ENCODE measurements at regions not wholly inside any gene's neighbourhood (a gene's known extent, or its start where the extent isn't known, plus 50 kb on each side); places are given as distances from the start of the nearest gene placed in this dataset.

DNA sequence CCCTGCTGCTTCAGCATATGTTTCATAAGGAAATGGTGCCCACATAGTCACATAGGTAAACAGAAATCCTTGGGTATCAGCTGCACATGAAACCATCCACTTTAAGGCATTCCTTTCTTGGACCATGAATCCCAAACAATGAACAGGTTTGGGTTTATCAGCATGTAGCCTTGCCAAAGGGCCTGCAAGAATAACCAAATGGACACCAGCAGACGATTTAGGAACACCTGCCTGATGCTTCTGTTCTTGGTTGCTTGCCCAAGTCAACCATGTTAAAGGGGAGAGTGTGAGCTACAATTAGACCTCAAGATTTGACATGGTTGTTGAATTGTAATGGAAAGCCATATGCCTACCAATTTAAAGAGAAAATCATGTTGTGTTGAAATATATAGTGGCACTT, 1342.7 kb upstream of the PIK3C3 start:
- no peaks in the 10 kb centered on the region for H3K36me3 Mint-ChIP-seq (ENCODE audit: insufficient read depth)
- H3K27ac Mint-ChIP-seq (ENCODE audit: low read depth), result no peak overlapping the region
- no peak overlapping the region for H3K4me3 Mint-ChIP-seq
- ATAC-seq (replicated peaks; ENCODE audit: extremely low read depth, poor library complexity, severe bottlenecking) (no peak), DNase-seq (ENCODE audit: low spot score in 2 of 2) (no peak)
- H3K4me1 Mint-ChIP-seq, result no peaks in the 10 kb centered on the region
- peaks cover 34% of the 10 kb centered on the region for H3K9me3 Mint-ChIP-seq
- H3K27me3 Mint-ChIP-seq, result no peaks in the 10 kb centered on the region

DNA sequence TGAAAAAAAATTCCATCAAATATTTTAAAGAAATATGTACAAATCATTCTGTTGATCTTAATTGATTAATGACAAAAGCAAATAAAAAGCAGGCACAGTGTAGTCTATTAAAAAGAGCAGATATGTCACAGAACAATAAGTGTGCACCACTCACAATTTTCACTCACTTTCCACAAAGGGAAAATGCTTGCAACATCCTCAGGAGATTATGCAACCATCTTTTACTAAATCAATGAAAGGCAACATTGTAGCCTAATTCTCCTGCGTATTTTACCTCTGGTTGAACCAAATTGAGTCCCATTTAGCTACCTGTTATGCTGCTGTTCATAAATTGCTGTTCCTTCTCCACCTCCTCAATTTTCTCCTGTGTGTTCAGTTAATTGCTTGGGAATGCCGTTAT, 1346.8 kb upstream of the PIK3C3 start:
- Mint-ChIP-seq H3K4me3 (no peak overlapping the region), H3K9me3 (peaks cover 15% of the 10 kb centered on the region), H3K36me3 (ENCODE audit: insufficient read depth) (no peaks in the 10 kb centered on the region), H3K4me1 (no peaks in the 10 kb centered on the region), H3K27ac (ENCODE audit: low read depth) (no peak overlapping the region), H3K27me3 (no peaks in the 10 kb centered on the region)
- DNase-seq (ENCODE audit: low spot score in 2 of 2), result no peak
- no peak for ATAC-seq (replicated peaks; ENCODE audit: extremely low read depth, poor library complexity, severe bottlenecking)

DNA sequence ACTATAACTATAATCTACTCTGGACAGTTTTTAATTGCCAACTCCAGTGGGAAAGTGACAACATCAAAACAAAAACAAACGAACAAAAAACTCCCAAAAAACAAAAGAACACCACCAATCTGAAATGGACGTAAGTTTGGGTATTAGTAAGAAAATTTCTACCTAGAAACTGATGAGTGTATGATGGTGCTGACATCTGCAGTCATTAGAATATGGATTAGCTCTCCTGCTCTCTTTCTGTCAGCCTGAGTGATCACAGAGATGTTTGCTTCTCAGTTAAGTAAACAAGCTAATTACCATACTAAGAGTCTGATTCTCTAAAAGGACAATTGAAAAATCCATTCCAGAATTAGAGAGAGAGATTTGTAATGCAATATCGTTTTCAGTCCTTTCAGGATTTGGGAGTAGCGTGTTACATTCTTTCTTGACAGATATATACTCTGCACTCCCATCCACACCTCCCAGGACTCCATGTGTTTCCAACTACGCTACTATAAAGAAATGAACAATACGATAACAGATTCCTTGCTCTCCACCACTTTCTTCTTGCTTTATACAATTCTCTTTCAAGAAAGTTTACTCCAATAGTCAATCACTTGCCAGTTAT, 1347.4 kb upstream of the PIK3C3 start:
- no peaks in the 10 kb centered on the region for H3K27me3 Mint-ChIP-seq
- H3K4me3 Mint-ChIP-seq, result no peak overlapping the region
- ATAC-seq (replicated peaks; ENCODE audit: extremely low read depth, poor library complexity, severe bottlenecking) (no peak), DNase-seq (ENCODE audit: low spot score in 2 of 2) (no peak)
- H3K9me3 Mint-ChIP-seq, result peaks cover 15% of the 10 kb centered on the region
- no peaks in the 10 kb centered on the region for H3K36me3 Mint-ChIP-seq (ENCODE audit: insufficient read depth)
- no peak overlapping the region for H3K27ac Mint-ChIP-seq (ENCODE audit: low read depth)
- H3K4me1 Mint-ChIP-seq, result no peaks in the 10 kb centered on the region

DNA sequence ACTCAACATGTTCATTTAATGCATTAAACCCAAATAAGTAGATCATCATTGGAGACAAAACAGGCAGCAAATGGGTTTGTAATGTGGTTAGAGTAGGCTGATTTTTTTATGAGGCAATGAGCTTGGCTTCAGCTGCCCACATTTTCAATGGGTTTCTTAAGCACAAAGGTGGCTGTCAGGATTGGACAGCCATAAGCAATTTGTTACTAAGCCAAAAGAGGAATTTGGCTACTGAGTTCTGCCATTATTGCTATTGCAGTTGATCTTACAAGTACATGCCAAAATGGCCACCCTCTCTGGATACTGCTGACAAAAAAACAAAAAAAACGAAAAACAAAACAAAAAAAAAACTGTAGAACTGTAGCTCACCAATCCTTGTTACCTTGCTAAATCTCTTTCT, 1348.0 kb upstream of the PIK3C3 start:
- Mint-ChIP-seq H3K9me3 (peaks cover 15% of the 10 kb centered on the region), H3K27me3 (no peaks in the 10 kb centered on the region), H3K36me3 (ENCODE audit: insufficient read depth) (no peaks in the 10 kb centered on the region), H3K4me3 (no peak overlapping the region), H3K4me1 (no peaks in the 10 kb centered on the region), H3K27ac (ENCODE audit: low read depth) (no peak overlapping the region)
- DNase-seq (ENCODE audit: low spot score in 2 of 2) (no peak), ATAC-seq (replicated peaks; ENCODE audit: extremely low read depth, poor library complexity, severe bottlenecking) (no peak)

- H3K4me3 Mint-ChIP-seq, result no peak overlapping the region
These were observed 1371.4 kb upstream of the PIK3C3 start for GRCh38 chr18:40583671-40584070.

DNA sequence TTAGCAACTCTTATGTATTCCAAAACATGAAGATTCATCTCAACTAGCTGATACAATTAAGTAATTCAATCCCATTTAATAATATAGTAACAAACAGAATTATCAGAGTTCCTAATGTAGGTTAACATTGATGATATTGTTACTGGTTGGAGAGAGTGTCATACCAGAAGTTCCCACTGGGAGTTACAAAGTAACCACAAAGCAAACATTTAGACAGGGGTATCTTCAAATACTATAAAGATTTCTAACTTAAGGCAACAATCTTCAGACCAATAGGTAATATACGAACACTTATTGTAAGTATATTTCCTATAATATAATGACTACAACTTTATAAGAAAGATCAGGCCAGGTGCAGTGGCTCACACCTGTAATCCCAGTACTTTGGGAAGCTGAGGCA, 1372.9 kb upstream of the PIK3C3 start:
- ATAC-seq (replicated peaks; ENCODE audit: extremely low read depth, poor library complexity, severe bottlenecking) (no peak), DNase-seq (ENCODE audit: low spot score in 2 of 2) (no peak)
- Mint-ChIP-seq H3K27ac (ENCODE audit: low read depth) (no peak overlapping the region), H3K9me3 (peaks cover 11% of the 10 kb centered on the region), H3K4me1 (no peaks in the 10 kb centered on the region), H3K27me3 (no peaks in the 10 kb centered on the region), H3K4me3 (no peak overlapping the region), H3K36me3 (ENCODE audit: insufficient read depth) (no peaks in the 10 kb centered on the region)

More at GRCh38 chr18:40583671-40584070, 1371.4 kb upstream of the PIK3C3 start:
- H3K36me3 Mint-ChIP-seq (ENCODE audit: insufficient read depth), result no peaks in the 10 kb centered on the region
- no peak for DNase-seq (ENCODE audit: low spot score in 2 of 2)
- H3K4me1 Mint-ChIP-seq, result no peaks in the 10 kb centered on the region
- ATAC-seq (replicated peaks; ENCODE audit: extremely low read depth, poor library complexity, severe bottlenecking), result no peak
- no peak overlapping the region for H3K27ac Mint-ChIP-seq (ENCODE audit: low read depth)
- no peaks in the 10 kb centered on the region for H3K27me3 Mint-ChIP-seq
- H3K9me3 Mint-ChIP-seq, result peaks cover 11% of the 10 kb centered on the region

- peaks cover 20% of the 10 kb centered on the region for H3K9me3 Mint-ChIP-seq
- H3K27me3 Mint-ChIP-seq, result no peaks in the 10 kb centered on the region
- H3K4me3 Mint-ChIP-seq, result no peak overlapping the region
- no peaks in the 10 kb centered on the region for H3K4me1 Mint-ChIP-seq
- ATAC-seq (replicated peaks; ENCODE audit: extremely low read depth, poor library complexity, severe bottlenecking) (no peak), DNase-seq (ENCODE audit: low spot score in 2 of 2) (no peak)
- no peaks in the 10 kb centered on the region for H3K36me3 Mint-ChIP-seq (ENCODE audit: insufficient read depth)
- no peak overlapping the region for H3K27ac Mint-ChIP-seq (ENCODE audit: low read depth)
These were observed 1377.1 kb upstream of the PIK3C3 start for GRCh38 chr18:40577981-40578365.

DNA sequence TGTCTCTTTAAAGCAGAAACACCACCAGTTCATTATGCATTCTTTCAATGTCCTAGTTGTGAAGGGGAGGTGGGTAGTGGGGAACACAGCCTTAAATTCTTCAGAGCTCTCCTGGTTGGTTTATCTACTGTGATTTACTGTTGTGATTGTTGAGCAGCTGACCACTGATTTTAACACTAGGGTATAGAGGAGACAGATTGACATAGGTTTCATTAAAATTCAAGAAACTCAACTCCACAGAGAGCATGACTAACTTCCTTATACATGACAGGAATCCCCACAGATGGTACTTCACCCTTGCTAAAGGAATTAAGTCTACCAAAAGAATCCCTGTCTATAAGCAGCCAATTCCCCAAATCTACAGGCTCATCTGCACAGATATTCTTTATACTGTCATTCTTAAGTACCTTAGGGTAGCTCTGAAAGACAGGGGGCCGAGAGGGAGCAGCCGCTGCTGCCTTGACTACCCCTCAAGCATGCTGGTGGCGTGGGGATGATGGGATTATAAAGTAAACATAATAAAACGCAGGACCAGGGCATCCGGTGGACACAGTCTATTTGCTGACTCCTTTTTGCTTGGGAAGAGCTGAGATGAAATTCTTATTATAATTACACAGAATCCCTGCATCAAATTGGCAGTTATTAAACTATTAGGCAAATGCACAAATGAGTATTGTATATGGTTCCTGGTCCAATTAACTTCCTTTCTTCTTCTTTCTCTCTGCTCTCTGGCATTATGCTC, 1377.6 kb upstream of the PIK3C3 start:
- DNase-seq (ENCODE audit: low spot score in 2 of 2) (no peak), ATAC-seq (replicated peaks; ENCODE audit: extremely low read depth, poor library complexity, severe bottlenecking) (no peak)
- no peak overlapping the region for H3K4me3 Mint-ChIP-seq
- H3K36me3 Mint-ChIP-seq (ENCODE audit: insufficient read depth), result no peaks in the 10 kb centered on the region
- peaks cover 20% of the 10 kb centered on the region for H3K9me3 Mint-ChIP-seq
- no peak overlapping the region for H3K27ac Mint-ChIP-seq (ENCODE audit: low read depth)
- no peaks in the 10 kb centered on the region for H3K4me1 Mint-ChIP-seq
- H3K27me3 Mint-ChIP-seq, result no peaks in the 10 kb centered on the region

- Mint-ChIP-seq H3K27me3 (no peaks in the 10 kb centered on the region), H3K36me3 (ENCODE audit: insufficient read depth) (no peaks in the 10 kb centered on the region), H3K4me1 (no peaks in the 10 kb centered on the region), H3K4me3 (no peak overlapping the region), H3K27ac (ENCODE audit: low read depth) (no peak overlapping the region), H3K9me3 (peaks cover 20% of the 10 kb centered on the region)
- ATAC-seq (replicated peaks; ENCODE audit: extremely low read depth, poor library complexity, severe bottlenecking) (no peak), DNase-seq (ENCODE audit: low spot score in 2 of 2) (no peak)
These were observed 1378.4 kb upstream of the PIK3C3 start for GRCh38 chr18:40576507-40577115.

DNA sequence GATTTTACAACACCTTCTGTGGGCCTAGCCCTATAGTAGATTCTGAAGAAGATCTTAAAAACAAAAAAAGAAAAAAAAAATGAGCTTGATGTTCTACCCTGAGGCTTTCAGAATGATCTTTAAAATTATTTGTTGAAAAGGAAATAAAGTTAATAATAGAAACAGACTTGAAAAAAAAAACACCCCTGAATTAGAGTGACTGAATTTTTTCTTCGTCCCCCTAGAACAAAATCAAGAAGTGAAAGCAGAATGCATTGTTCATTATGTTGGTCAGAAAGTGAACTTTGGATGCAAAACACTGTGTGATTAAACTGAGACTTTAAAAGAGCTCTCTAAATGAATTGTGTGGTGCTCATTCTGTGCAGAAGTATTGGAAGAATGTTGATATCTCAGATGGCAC, 1384.4 kb upstream of the PIK3C3 start:
- Mint-ChIP-seq H3K4me1 (no peaks in the 10 kb centered on the region), H3K36me3 (ENCODE audit: insufficient read depth) (peaks cover 2% of the 10 kb centered on the region), H3K27me3 (no peaks in the 10 kb centered on the region), H3K9me3 (peaks cover 18% of the 10 kb centered on the region), H3K27ac (ENCODE audit: low read depth) (no peak overlapping the region), H3K4me3 (no peak overlapping the region)
- DNase-seq (ENCODE audit: low spot score in 2 of 2) (no peak), ATAC-seq (replicated peaks; ENCODE audit: extremely low read depth, poor library complexity, severe bottlenecking) (no peak)

- H3K36me3 Mint-ChIP-seq (ENCODE audit: insufficient read depth), result peaks cover 2% of the 10 kb centered on the region
- H3K9me3 Mint-ChIP-seq, result peaks cover 15% of the 10 kb centered on the region
- H3K4me1 Mint-ChIP-seq, result no peaks in the 10 kb centered on the region
- ATAC-seq (replicated peaks; ENCODE audit: extremely low read depth, poor library complexity, severe bottlenecking) (no peak), DNase-seq (ENCODE audit: low spot score in 2 of 2) (no peak)
- H3K27ac Mint-ChIP-seq (ENCODE audit: low read depth), result no peak overlapping the region
- no peak overlapping the region for H3K4me3 Mint-ChIP-seq
- no peaks in the 10 kb centered on the region for H3K27me3 Mint-ChIP-seq
These were observed 1385.4 kb upstream of the PIK3C3 start for GRCh38 chr18:40569605-40570004.

DNA sequence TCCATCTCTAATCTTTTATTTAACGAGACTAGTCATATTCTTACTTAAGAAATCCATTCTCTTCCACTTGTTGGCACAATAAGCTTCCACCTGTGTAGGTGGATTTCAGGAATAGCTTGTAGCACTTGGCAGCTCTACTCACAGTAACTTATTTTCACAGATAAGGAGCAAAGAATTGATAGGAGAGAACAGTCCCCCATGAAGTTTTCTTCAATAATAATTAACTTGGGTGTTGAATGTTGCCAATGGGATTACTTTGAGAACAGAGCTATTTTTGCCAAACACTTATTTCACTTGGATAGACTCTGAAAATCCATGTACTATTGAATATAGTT, 1388.6 kb upstream of the PIK3C3 start:
- H3K36me3 Mint-ChIP-seq (ENCODE audit: insufficient read depth), result peaks cover 2% of the 10 kb centered on the region
- no peaks in the 10 kb centered on the region for H3K4me1 Mint-ChIP-seq
- no peaks in the 10 kb centered on the region for H3K27me3 Mint-ChIP-seq
- H3K27ac Mint-ChIP-seq (ENCODE audit: low read depth), result no peak overlapping the region
- ATAC-seq (replicated peaks; ENCODE audit: extremely low read depth, poor library complexity, severe bottlenecking), result no peak
- peaks cover 4% of the 10 kb centered on the region for H3K9me3 Mint-ChIP-seq
- H3K4me3 Mint-ChIP-seq, result no peak overlapping the region
- no peak for DNase-seq (ENCODE audit: low spot score in 2 of 2)

DNA sequence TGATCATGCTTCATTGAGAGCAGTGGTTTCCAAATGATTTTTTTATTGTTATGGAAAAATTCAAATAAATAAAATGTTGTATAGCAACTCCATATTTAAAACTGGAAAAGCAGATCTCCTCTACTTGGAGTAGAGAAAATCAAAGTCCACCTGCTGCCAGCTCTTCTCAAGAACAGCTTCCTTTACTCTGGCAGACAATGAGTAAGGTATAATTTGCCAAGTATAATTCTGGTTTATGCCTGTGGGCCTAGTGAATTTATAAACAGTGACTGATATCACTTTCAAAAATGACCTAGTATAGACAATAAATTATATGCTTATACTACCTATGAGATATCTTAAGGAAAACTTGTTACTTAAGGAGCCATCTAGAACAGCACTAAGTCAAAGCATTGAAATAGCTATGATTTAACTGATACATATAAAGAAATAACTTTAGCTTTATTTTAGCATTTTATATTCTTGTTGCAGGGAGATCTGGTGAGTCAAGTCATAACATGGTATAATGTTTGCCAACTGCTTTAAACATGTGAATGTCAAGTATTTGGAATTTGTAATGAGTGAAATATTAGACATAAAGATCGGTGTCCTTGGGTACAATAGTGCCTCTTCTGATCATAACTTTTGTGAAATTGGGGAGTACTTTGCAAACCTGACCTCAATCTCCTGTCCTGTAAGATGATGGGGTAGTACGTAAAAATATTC, 1389.1 kb upstream of the PIK3C3 start:
- no peaks in the 10 kb centered on the region for H3K4me1 Mint-ChIP-seq
- peaks cover 4% of the 10 kb centered on the region for H3K9me3 Mint-ChIP-seq
- DNase-seq (ENCODE audit: low spot score in 2 of 2), result no peak
- no peaks in the 10 kb centered on the region for H3K27me3 Mint-ChIP-seq
- peaks cover 2% of the 10 kb centered on the region for H3K36me3 Mint-ChIP-seq (ENCODE audit: insufficient read depth)
- ATAC-seq (replicated peaks; ENCODE audit: extremely low read depth, poor library complexity, severe bottlenecking), result no peak
- H3K4me3 Mint-ChIP-seq, result no peak overlapping the region
- no peak overlapping the region for H3K27ac Mint-ChIP-seq (ENCODE audit: low read depth)

Data from central memory CD8-positive, alpha-beta T cell (primary cell).